GM19351 (cell line): ENCODE measurements at regions not wholly inside any gene's neighbourhood (a gene's known extent, or its start where the extent isn't known, plus 50 kb on each side); places are given as distances from the start of the nearest gene placed in this dataset.
"Not testable (repeated sequence)": the region's sequence is repeated elsewhere in the genome, so short reads cannot be mapped to it uniquely, and the experiment has no call there.

Experiments used
- ATAC-seq: cut with Tn5 transposase; IDR thresholded peaks from one replicate; pipeline ENCODE4 v1.9.1; 2021; ENCODE audit warnings: mild to moderate bottlenecking, moderate library complexity; ENCODE audit not compliant: unreplicated experiment

DNA sequence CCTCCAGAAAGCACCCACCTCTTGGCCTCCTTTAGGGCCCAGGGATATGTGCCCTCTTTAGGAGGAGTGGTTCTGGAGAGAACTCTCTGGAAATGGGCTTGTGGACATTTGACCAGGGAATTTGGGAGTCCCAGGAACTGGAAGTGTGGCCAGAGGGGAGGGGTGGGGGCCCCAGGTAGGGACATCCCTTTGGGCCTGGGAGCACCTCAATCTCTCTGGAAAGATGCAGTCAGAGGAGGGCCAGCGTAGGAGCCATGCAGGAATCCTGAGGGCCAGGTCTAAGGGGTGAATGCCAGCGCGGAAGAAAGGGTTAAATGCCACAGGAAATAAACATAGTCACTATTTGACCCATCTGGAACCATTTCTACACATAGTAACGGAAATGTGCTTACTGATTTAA is 50.3 kb upstream of the ITGA11 start:
- no peak for ATAC-seq

GRCh38 chr15:68483165-68483564 is 51.2 kb upstream of the ITGA11 start:
- no peak for ATAC-seq

DNA sequence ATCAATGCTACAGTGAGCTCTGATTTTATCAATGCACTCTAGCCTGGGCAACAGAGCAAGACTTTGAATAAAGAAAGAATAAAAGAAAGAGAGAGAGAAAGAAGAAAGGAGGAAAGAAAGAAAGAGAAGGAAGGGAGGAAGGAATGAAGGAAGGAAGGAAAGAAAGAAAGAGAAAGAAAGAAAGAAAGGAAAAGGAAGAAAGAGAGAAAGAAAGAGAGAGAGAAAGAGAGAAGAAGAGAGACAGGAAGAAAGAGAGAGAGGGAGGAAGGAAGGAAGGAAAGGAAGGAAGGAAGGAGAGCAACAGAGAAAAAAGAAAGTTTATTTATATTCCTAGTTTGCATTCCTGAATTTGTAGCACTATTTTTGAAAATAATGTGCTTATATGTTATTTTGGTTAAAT is 52.3 kb upstream of the ITGA11 start:
- ATAC-seq: no peak

GRCh38 chr15:68484696-68485400 is 52.9 kb upstream of the ITGA11 start:
- no peak for ATAC-seq

- ATAC-seq: no peak
These were observed 53.9 kb upstream of the ITGA11 start for GRCh38 chr15:68485721-68486360.

DNA sequence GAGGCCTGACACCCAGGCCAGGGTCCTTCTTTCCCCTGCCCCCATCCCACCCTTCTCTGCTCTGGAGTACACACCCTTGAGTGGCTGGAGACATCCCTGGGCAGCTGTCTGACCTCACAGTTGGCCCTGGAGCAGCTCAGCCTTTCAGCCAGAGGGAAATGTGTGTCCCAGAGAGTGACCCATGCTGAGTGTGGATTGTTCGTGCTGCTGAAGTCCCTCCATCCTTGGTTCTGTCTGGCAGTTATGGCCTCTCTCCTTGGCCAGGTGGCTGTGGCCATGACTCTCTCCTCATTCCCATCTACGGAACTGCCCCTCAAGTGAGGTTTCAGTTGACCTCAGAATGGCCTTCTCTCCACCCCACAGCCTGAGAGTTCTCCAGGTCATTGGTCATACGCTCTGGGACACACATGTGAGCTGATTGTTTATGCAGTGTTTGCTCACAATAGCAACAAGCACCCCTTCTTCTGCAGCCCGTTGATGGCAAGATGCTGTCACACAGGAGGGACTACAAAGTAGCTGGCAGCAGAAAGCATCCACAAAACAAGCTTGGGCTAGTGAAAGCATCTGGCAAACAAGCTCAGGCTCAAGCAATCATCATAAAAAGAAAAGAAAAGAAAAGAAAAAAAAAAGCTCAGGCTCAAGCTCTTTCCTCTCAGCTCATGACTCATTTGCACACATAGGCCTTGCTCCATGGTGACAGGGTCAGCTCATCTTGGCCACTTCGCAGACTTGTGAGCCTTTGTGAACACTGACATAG is 55.3 kb upstream of the ITGA11 start:
- ATAC-seq: no peak

DNA sequence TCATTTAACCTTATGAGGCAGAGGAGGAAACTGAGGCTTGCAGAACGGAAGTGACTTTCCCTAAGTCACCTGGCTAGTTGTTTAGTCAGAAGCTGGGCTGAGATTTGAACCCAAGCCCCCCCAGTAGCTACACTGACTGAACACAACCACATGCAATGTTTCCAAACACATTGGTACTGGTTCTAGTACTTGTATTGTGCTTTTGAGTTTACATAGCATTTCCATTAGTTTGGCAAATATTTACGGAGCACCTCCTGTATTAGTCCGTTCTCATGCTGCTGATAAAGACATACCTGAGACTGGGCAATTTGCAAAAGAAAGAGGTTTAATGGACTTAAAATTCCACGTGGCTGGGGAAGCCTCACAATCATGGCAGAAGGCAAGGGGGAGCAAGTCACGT is 56.3 kb upstream of the ITGA11 start:
- no peak for ATAC-seq

GRCh38 chr15:68488966-68489365 is 57.0 kb upstream of the ITGA11 start:
- no peak for ATAC-seq

GRCh38 chr15:68489421-68489820 is 57.5 kb upstream of the ITGA11 start:
- ATAC-seq: no peak

DNA sequence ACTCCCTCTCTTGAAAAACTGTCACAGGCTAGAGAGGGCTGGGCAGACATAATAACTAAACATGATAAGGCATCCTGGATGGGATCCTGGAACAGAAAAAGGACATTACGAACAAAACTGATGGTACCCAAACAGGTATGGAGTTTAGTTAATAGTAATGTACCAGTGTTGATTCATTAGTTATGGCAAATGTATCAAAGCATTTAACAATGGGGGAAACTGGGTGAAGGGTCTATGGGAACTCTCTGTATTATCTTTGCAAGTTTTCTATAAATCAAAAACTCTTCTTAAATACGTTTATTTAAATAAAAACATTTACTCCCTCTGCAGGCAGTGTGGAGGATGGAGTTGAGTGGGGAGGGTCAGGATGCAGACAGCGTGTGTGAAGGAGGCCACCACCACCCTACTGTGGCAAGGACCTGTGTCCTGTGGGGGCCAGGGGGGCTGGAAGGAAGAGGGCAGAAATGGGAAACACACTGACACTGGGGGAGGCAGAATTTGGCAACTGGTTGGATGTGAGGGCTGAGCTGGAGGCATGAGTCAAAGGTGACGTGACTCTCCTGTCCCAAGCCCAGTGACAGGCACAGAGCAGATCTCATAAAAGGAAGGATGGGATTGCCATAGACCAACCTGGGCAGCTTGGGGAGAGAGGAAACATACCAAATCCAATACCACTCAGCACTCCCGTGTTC is 59.6 kb upstream of the ITGA11 start:
- no peak for ATAC-seq

- no peak for ATAC-seq
These were observed 60.9 kb upstream of the ITGA11 start for GRCh38 chr15:68492855-68493254.

DNA sequence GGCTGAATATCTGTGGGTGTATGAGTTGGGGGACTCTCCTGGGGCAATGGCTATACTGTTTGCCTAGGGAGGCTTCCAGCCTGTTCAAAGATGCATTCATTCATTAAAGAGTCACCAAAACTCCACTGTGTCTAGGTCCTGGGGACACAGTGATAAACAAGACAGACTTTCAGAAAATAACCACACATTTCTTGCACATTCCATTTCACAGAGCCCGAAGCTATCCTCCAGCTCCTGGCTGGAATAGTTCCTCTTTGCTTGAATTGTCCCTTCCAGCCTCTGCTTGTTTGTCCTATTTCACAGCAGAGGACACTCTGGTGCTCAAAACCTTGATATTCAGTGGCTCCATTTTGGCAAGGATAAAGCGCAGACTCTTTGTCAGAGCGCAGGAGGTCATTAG is 61.7 kb upstream of the ITGA11 start:
- ATAC-seq: no peak

GRCh38 chr15:68494573-68495110 is 62.7 kb upstream of the ITGA11 start:
- no peak for ATAC-seq

GRCh38 chr15:68495221-68495950 is 63.4 kb upstream of the ITGA11 start:
- ATAC-seq: no peak

GRCh38 chr15:68495981-68496705 is 64.2 kb upstream of the ITGA11 start:
- ATAC-seq: no peak

GRCh38 chr15:68496751-68497150 is 64.8 kb upstream of the ITGA11 start:
- not testable (repeated sequence) for ATAC-seq

DNA sequence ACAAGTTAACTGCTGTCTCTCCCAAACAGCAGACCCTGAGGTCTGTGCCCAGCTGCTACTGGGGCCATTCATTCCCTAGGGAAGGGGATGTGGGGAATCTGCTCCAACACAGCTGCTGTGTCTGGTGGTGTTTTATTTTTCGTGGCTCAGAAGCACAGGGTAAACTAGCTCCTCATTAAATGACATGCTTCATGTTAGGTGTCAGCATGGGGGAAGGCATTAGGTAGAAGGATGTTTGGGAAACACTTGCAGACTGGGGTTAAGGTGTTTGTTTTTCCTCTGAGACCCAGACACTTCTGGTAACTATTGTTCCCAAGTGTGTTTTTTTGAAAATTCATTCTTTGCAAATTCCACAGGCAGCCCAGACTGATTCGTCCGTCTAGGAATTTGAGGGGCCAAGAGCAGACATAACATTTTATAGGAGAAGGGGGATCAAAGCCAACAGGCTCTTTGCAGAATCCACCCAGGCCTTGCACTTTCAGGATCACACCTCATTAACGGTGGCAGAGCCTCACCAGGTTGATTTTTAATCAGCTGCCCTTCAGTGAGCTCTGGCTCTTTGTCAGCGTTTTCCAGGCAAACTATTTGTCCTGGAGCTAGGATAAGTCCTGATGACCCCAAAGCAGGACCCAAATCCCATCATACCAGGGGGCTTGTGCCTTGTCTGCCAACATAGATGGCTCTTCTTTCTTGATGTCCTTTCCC is 65.4 kb upstream of the ITGA11 start:
- ATAC-seq: no peak

GRCh38 chr15:68498076-68498475 is 66.1 kb upstream of the ITGA11 start:
- ATAC-seq: no peak

GRCh38 chr15:68499620-68500312 is 67.8 kb upstream of the ITGA11 start:
- no peak for ATAC-seq
